ENCODE measurements at regions not wholly inside any gene's neighbourhood (a gene's known extent, or its start where the extent isn't known, plus 50 kb on each side); places are given as distances from the start of the nearest gene placed in this dataset.

- no peak overlapping the region for H3K4me3 Mint-ChIP-seq
- CTCF ChIA-PET, result interaction anchor here (0.8 to 1.1 kb wide), 2 partner anchors 175 to 228 kb away, joined by 3 read pairs; no protein-coding TSS in a partner anchor
Measured at GRCh38 chr10:94091649-94092048, 97.9 kb downstream of the PLCE1 start.

GRCh38 chr10:94092848-94093247, 99.1 kb downstream of the PLCE1 start:
- Mint-ChIP-seq H3K9me3 (no peaks in the 10 kb centered on the region), H3K4me1 (peaks cover 13% of the 10 kb centered on the region), H3K27me3 (ENCODE audit: low read depth) (no peaks in the 10 kb centered on the region; the same call in 1 of the 2 replicates), H3K27ac (no peak overlapping the region), H3K4me3 (no peak overlapping the region), H3K36me3 (no peaks in the 10 kb centered on the region)
- no peak for ATAC-seq
- ChIA-PET CTCF (no interaction called here), POLR2A (no interaction called here)
- no peak for TF ChIP-seq FOXJ3 (CRISPR knock-in tag; IDR thresholded peaks at IDR 0.05; ENCODE audit: borderline replicate concordance)
- no peak for TF ChIP-seq ZNF423 (CRISPR knock-in tag; IDR thresholded peaks at IDR 0.05)
- TF ChIP-seq ATF1 (CRISPR knock-in tag; IDR thresholded peaks at IDR 0.05), result no peak
- no peak for TF ChIP-seq JUN (CRISPR knock-in tag; IDR thresholded peaks at IDR 0.05)
- no peak for TF ChIP-seq RORB (CRISPR knock-in tag; IDR thresholded peaks at IDR 0.05)
- DNase-seq (ENCODE audit: low spot score), result no peak

More at GRCh38 chr10:94091649-94092048, 97.9 kb downstream of the PLCE1 start:
- no peak for ATAC-seq
- POLR2A ChIA-PET, result interaction anchor here (0.9 kb wide), 1 partner anchor 12 kb away, joined by 3 read pairs; no protein-coding TSS in a partner anchor
- no peak for TF ChIP-seq HMGXB4 (CRISPR knock-in tag; IDR thresholded peaks at IDR 0.05)
- TF ChIP-seq ZSCAN18 (CRISPR knock-in tag; IDR thresholded peaks at IDR 0.05), result no peak
- no peak for TF ChIP-seq ZNF138 (CRISPR knock-in tag; conservative IDR thresholded peaks at IDR 0.05)
- no peak for TF ChIP-seq ZNF317 (CRISPR knock-in tag; IDR thresholded peaks at IDR 0.05; ENCODE audit: borderline replicate concordance, low read depth)
- no peak for TF ChIP-seq TP53 (CRISPR knock-in tag; IDR thresholded peaks at IDR 0.05)
- no peak for TF ChIP-seq GTF2I (CRISPR knock-in tag; conservative IDR thresholded peaks at IDR 0.05)
- H3K36me3 Mint-ChIP-seq, result no peaks in the 10 kb centered on the region
- no peak overlapping the region for H3K27ac Mint-ChIP-seq
- peaks cover 13% of the 10 kb centered on the region for H3K4me1 Mint-ChIP-seq
- DNase-seq (ENCODE audit: low spot score), result no peak
- no peaks in the 10 kb centered on the region for H3K9me3 Mint-ChIP-seq
- no peaks in the 10 kb centered on the region for H3K27me3 Mint-ChIP-seq (ENCODE audit: low read depth)

GRCh38 chr10:94093286-94093905, 99.7 kb downstream of the PLCE1 start:
- ATAC-seq, result no peak
- CTCF ChIA-PET, result interaction anchor here (0.7 kb wide), 1 partner anchor 173 kb away, joined by 4 read pairs; no protein-coding TSS in a partner anchor
- POLR2A ChIA-PET, result no interaction called here

GRCh38 chr10:94094540-94094939, 100.8 kb downstream of the PLCE1 start:
- DNase-seq (ENCODE audit: low spot score) (no peak), ATAC-seq (no peak)
- Mint-ChIP-seq H3K9me3 (no peaks in the 10 kb centered on the region), H3K36me3 (no peaks in the 10 kb centered on the region), H3K27me3 (ENCODE audit: low read depth) (no peaks in the 10 kb centered on the region; the same call in 1 of the 2 replicates), H3K27ac (no peak overlapping the region), H3K4me3 (no peak overlapping the region), H3K4me1 (peaks cover 13% of the 10 kb centered on the region)
- POLR2A ChIA-PET, result no interaction called here
- CTCF ChIA-PET, result interaction anchor here (1.2 kb wide), 1 partner anchor 18 kb away, joined by 4 read pairs; no protein-coding TSS in a partner anchor
- TF ChIP-seq MYBL2 (CRISPR knock-in tag; IDR thresholded peaks at IDR 0.05), result no peak
- no peak for TF ChIP-seq SOX15 (CRISPR knock-in tag; IDR thresholded peaks at IDR 0.05)
- TF ChIP-seq ZNF396 (CRISPR knock-in tag; IDR thresholded peaks at IDR 0.05; ENCODE audit: borderline replicate concordance), result no peak
- no peak for TF ChIP-seq E2F4 (CRISPR knock-in tag; IDR thresholded peaks at IDR 0.05; ENCODE audit: borderline replicate concordance, low read depth)
- TF ChIP-seq MAX (CRISPR knock-in tag; IDR thresholded peaks at IDR 0.05), result no peak
- TF ChIP-seq ZMAT4 (CRISPR knock-in tag; IDR thresholded peaks at IDR 0.05), result no peak
- no peak for TF ChIP-seq IRF2 (CRISPR knock-in tag; IDR thresholded peaks at IDR 0.05; ENCODE audit: borderline replicate concordance, low read depth)
- no peak for TF ChIP-seq ATF6 (CRISPR knock-in tag; IDR thresholded peaks at IDR 0.05)
- no peak for TF ChIP-seq HMGA2 (CRISPR knock-in tag; IDR thresholded peaks at IDR 0.05)
- TF ChIP-seq FOXK1 (CRISPR knock-in tag; IDR thresholded peaks at IDR 0.05), result no peak
- no peak for TF ChIP-seq ZNF138 (CRISPR knock-in tag; conservative IDR thresholded peaks at IDR 0.05)

More at GRCh38 chr10:94093286-94093905, 99.7 kb downstream of the PLCE1 start:
- Mint-ChIP-seq H3K36me3 (no peaks in the 10 kb centered on the region), H3K4me3 (no peak overlapping the region), H3K27me3 (ENCODE audit: low read depth) (no peaks in the 10 kb centered on the region; the same call in 1 of the 2 replicates), H3K4me1 (peaks cover 13% of the 10 kb centered on the region), H3K9me3 (no peaks in the 10 kb centered on the region), H3K27ac (no peak overlapping the region)
- DNase-seq (ENCODE audit: low spot score), result no peak
- TF ChIP-seq MAX (CRISPR knock-in tag; IDR thresholded peaks at IDR 0.05) (no peak), ZNF416 (CRISPR knock-in tag; IDR thresholded peaks at IDR 0.05) (no peak)

Data from WTC11 (cell line).